Activated naive CD8-positive, alpha-beta T cell treated with anti-CD3 and anti-CD28 coated beads, Interleukin-2, amount 10 ng/mL, durations not matched to agents 7 days and 5 days (primary cell): ENCODE measurements at regions not wholly inside any gene's neighbourhood (a gene's known extent, or its start where the extent isn't known, plus 50 kb on each side); places are given as distances from the start of the nearest gene placed in this dataset.
"Not testable (repeated sequence)": the region's sequence is repeated elsewhere in the genome, so short reads cannot be mapped to it uniquely, and the experiment has no call there.

Experiments
- ATAC-seq: fragments of 150-1000 bp; cut with Tn5 transposase; one replicate; pipeline ENCODE4 v1.10.0; 2021; ENCODE audit warnings: low read depth, moderate library complexity
- POLR2A ChIA-PET: fragments of 350-600 bp; sonication (Branson Sonifier 250); formaldehyde crosslinking; loops from one replicate; lab custom pipeline; 2021; ENCODE audit warnings: antibody characterized with exemption; lab: Charles Lee
- DNase-seq: peaks from one replicate; pipeline ENCODE4 v3.0.0; 2021
- H3K27ac Mint-ChIP-seq: one replicate; pipeline ENCODE4 v1.8.0; 2022; ENCODE audit warnings: mild to moderate bottlenecking, mixed read lengths
- H3K27me3 Mint-ChIP-seq: one replicate; pipeline ENCODE4 v1.8.0; 2022; ENCODE audit warnings: mild to moderate bottlenecking, moderate library complexity, mixed read lengths
- H3K36me3 Mint-ChIP-seq: one replicate; pipeline ENCODE4 v1.8.0; 2021; ENCODE audit warnings: mild to moderate bottlenecking, mixed read lengths
- H3K4me1 Mint-ChIP-seq: one replicate; pipeline ENCODE4 v1.8.0; 2021; ENCODE audit warnings: mixed read lengths
- H3K4me3 Mint-ChIP-seq: one replicate; pipeline ENCODE4 v1.8.0; 2022; ENCODE audit warnings: mild to moderate bottlenecking, moderate library complexity, mixed read lengths
- H3K9me3 Mint-ChIP-seq: one replicate; pipeline ENCODE4 v1.8.0; 2021; ENCODE audit warnings: mixed read lengths

- Mint-ChIP-seq H3K9me3 (peaks cover 3% of the 10 kb centered on the region), H3K36me3 (no peaks in the 10 kb centered on the region), H3K27ac (no peak overlapping the region), H3K4me1 (no peaks in the 10 kb centered on the region), H3K27me3 (no peaks in the 10 kb centered on the region), H3K4me3 (no peak overlapping the region)
- ATAC-seq (no peak), DNase-seq (no peak)
- POLR2A ChIA-PET, result no interaction called here
Measured at GRCh38 chr5:114716955-114717354, 355.1 kb downstream of the KCNN2 start.

GRCh38 chr5:114704225-114704893 lies 342.5 kb downstream of the KCNN2 start:
- H3K27me3 Mint-ChIP-seq, ATAC-seq, H3K27ac Mint-ChIP-seq, H3K36me3 Mint-ChIP-seq, H3K9me3 Mint-ChIP-seq, POLR2A ChIA-PET, DNase-seq, H3K4me3 Mint-ChIP-seq, H3K4me1 Mint-ChIP-seq: not testable (repeated sequence)

GRCh38 chr5:114702731-114703130 lies 340.9 kb downstream of the KCNN2 start:
- DNase-seq (no peak), ATAC-seq (no peak)
- POLR2A ChIA-PET, result no interaction called here
- H3K4me1 Mint-ChIP-seq, result no peaks in the 10 kb centered on the region
- no peaks in the 10 kb centered on the region for H3K9me3 Mint-ChIP-seq
- H3K27me3 Mint-ChIP-seq, result no peaks in the 10 kb centered on the region
- H3K4me3 Mint-ChIP-seq, result no peak overlapping the region
- H3K27ac Mint-ChIP-seq, result no peak overlapping the region
- H3K36me3 Mint-ChIP-seq, result no peaks in the 10 kb centered on the region

- ATAC-seq, result no peak
- no peaks in the 10 kb centered on the region for H3K36me3 Mint-ChIP-seq
- DNase-seq, result no peak
- H3K27me3 Mint-ChIP-seq, result no peaks in the 10 kb centered on the region
- H3K4me1 Mint-ChIP-seq, result no peaks in the 10 kb centered on the region
- no peak overlapping the region for H3K27ac Mint-ChIP-seq
- no peak overlapping the region for H3K4me3 Mint-ChIP-seq
- POLR2A ChIA-PET, result no interaction called here
- no peaks in the 10 kb centered on the region for H3K9me3 Mint-ChIP-seq
Measured at GRCh38 chr5:114702136-114702535, 340.3 kb downstream of the KCNN2 start.

- Mint-ChIP-seq H3K27me3 (no peaks in the 10 kb centered on the region), H3K36me3 (no peaks in the 10 kb centered on the region), H3K9me3 (peaks cover 2% of the 10 kb centered on the region), H3K27ac (no peak overlapping the region), H3K4me1 (no peaks in the 10 kb centered on the region), H3K4me3 (no peak overlapping the region)
- ATAC-seq (no peak), DNase-seq (no peak)
- POLR2A ChIA-PET, result no interaction called here
Measured at GRCh38 chr5:114700823-114701222, 339.0 kb downstream of the KCNN2 start.

- ATAC-seq, result no peak
- no peak overlapping the region for H3K27ac Mint-ChIP-seq
Measured at GRCh38 chr5:114695292-114695904, 333.5 kb downstream of the KCNN2 start.

GRCh38 chr5:114686356-114686755 lies 324.5 kb downstream of the KCNN2 start:
- no peaks in the 10 kb centered on the region for H3K27me3 Mint-ChIP-seq
- ATAC-seq, result no peak
- no peaks in the 10 kb centered on the region for H3K36me3 Mint-ChIP-seq
- POLR2A ChIA-PET, result no interaction called here
- DNase-seq, result no peak
- no peaks in the 10 kb centered on the region for H3K9me3 Mint-ChIP-seq
- H3K4me3 Mint-ChIP-seq, result no peak overlapping the region
- H3K27ac Mint-ChIP-seq, result no peak overlapping the region
- H3K4me1 Mint-ChIP-seq, result no peaks in the 10 kb centered on the region

More at GRCh38 chr5:114695292-114695904, 333.5 kb downstream of the KCNN2 start:
- H3K4me1 Mint-ChIP-seq, result no peaks in the 10 kb centered on the region
- H3K36me3 Mint-ChIP-seq, result no peaks in the 10 kb centered on the region
- no peak overlapping the region for H3K4me3 Mint-ChIP-seq
- peaks cover 2% of the 10 kb centered on the region for H3K9me3 Mint-ChIP-seq
- no peak for DNase-seq
- no peaks in the 10 kb centered on the region for H3K27me3 Mint-ChIP-seq
- POLR2A ChIA-PET, result no interaction called here

- Mint-ChIP-seq H3K36me3 (no peaks in the 10 kb centered on the region), H3K27me3 (no peaks in the 10 kb centered on the region), H3K4me1 (no peaks in the 10 kb centered on the region), H3K27ac (no peak overlapping the region), H3K4me3 (no peak overlapping the region), H3K9me3 (no peaks in the 10 kb centered on the region)
- POLR2A ChIA-PET, result no interaction called here
- ATAC-seq, result no peak
- DNase-seq, result no peak
Measured at GRCh38 chr5:114678778-114679177, 316.9 kb downstream of the KCNN2 start.

GRCh38 chr5:114665551-114665950 lies 303.7 kb downstream of the KCNN2 start:
- DNase-seq, result no peak
- Mint-ChIP-seq H3K4me1 (no peaks in the 10 kb centered on the region), H3K27ac (no peak overlapping the region), H3K27me3 (no peaks in the 10 kb centered on the region), H3K36me3 (no peaks in the 10 kb centered on the region), H3K9me3 (peaks cover under 1% of the 10 kb centered on the region), H3K4me3 (no peak overlapping the region)
- no peak for ATAC-seq
- POLR2A ChIA-PET, result no interaction called here

GRCh38 chr5:114660791-114661190 lies 298.9 kb downstream of the KCNN2 start:
- H3K27me3 Mint-ChIP-seq, result no peaks in the 10 kb centered on the region
- H3K4me1 Mint-ChIP-seq, result no peaks in the 10 kb centered on the region
- ATAC-seq, result no peak
- no peak overlapping the region for H3K4me3 Mint-ChIP-seq
- DNase-seq, result no peak
- H3K27ac Mint-ChIP-seq, result no peak overlapping the region
- H3K9me3 Mint-ChIP-seq, result peaks cover 1% of the 10 kb centered on the region
- POLR2A ChIA-PET, result no interaction called here
- H3K36me3 Mint-ChIP-seq, result no peaks in the 10 kb centered on the region

GRCh38 chr5:114658194-114658593 lies 296.3 kb downstream of the KCNN2 start:
- POLR2A ChIA-PET, result no interaction called here
- Mint-ChIP-seq H3K36me3 (no peaks in the 10 kb centered on the region), H3K27me3 (no peaks in the 10 kb centered on the region), H3K4me1 (no peaks in the 10 kb centered on the region), H3K27ac (no peak overlapping the region), H3K9me3 (peaks cover 1% of the 10 kb centered on the region), H3K4me3 (no peak overlapping the region)
- ATAC-seq, result no peak
- DNase-seq, result no peak

- no peak for ATAC-seq
- Mint-ChIP-seq H3K4me1 (no peaks in the 10 kb centered on the region), H3K27ac (no peak overlapping the region), H3K36me3 (no peaks in the 10 kb centered on the region), H3K9me3 (peaks cover 3% of the 10 kb centered on the region), H3K27me3 (no peaks in the 10 kb centered on the region), H3K4me3 (no peak overlapping the region)
- no peak for DNase-seq
- POLR2A ChIA-PET, result no interaction called here
Measured at GRCh38 chr5:114657342-114658130, 295.7 kb downstream of the KCNN2 start.

- DNase-seq (no peak), ATAC-seq (no peak)
- Mint-ChIP-seq H3K4me3 (no peak overlapping the region), H3K27ac (no peak overlapping the region), H3K36me3 (no peaks in the 10 kb centered on the region), H3K4me1 (no peaks in the 10 kb centered on the region), H3K9me3 (peaks cover 4% of the 10 kb centered on the region), H3K27me3 (peaks cover 3% of the 10 kb centered on the region)
- POLR2A ChIA-PET, result no interaction called here
Measured at GRCh38 chr5:114649878-114650277, 288.0 kb downstream of the KCNN2 start.

- DNase-seq (no peak), ATAC-seq (no peak)
- Mint-ChIP-seq H3K9me3 (peaks cover 10% of the 10 kb centered on the region), H3K27ac (no peak overlapping the region), H3K36me3 (no peaks in the 10 kb centered on the region), H3K4me1 (no peaks in the 10 kb centered on the region), H3K27me3 (peaks cover 3% of the 10 kb centered on the region), H3K4me3 (no peak overlapping the region)
- POLR2A ChIA-PET, result no interaction called here
Measured at GRCh38 chr5:114648940-114649339, 287.1 kb downstream of the KCNN2 start.
